ENCODE measurements at regions not wholly inside any gene's neighbourhood (a gene's known extent, or its start where the extent isn't known, plus 50 kb on each side); places are given as distances from the start of the nearest gene placed in this dataset.

GRCh38 chr4:167379076-167379835 lies 145.0 kb upstream of the SPOCK3 start:
- H3K9me3 ChIP-seq (replicated peaks) = no peaks in the 10 kb centered on the region
- intact Hi-C loops (cut with micrococcal nuclease) = no loop called here
- no peaks in the 10 kb centered on the region for H3K4me1 ChIP-seq
- H3K27me3 ChIP-seq (ENCODE audit: low read depth) = no peaks in the 10 kb centered on the region
- H3K4me3 ChIP-seq = no peak overlapping the region
- no peak for DNase-seq
- H3K36me3 ChIP-seq = no peaks in the 10 kb centered on the region
- no peak overlapping the region for H3K27ac ChIP-seq (replicated peaks)
- TF ChIP-seq CTCF (IDR thresholded peaks at IDR 0.05; ENCODE audit: borderline replicate concordance) = no peak

- Histone ChIP-seq H3K27ac (replicated peaks) (no peak overlapping the region), H3K27me3 (ENCODE audit: low read depth) (no peaks in the 10 kb centered on the region), H3K9me3 (replicated peaks) (no peaks in the 10 kb centered on the region), H3K36me3 (no peaks in the 10 kb centered on the region), H3K4me3 (no peak overlapping the region), H3K4me1 (no peaks in the 10 kb centered on the region)
- DNase-seq = no peak
- intact Hi-C loops (cut with micrococcal nuclease) = no loop called here
- no peak for TF ChIP-seq CTCF (IDR thresholded peaks at IDR 0.05; ENCODE audit: borderline replicate concordance)
Observed at GRCh38 chr4:167380964-167381363, 146.7 kb upstream of the SPOCK3 start.

- Histone ChIP-seq H3K27ac (replicated peaks) (no peak overlapping the region), H3K4me1 (no peaks in the 10 kb centered on the region), H3K4me3 (no peak overlapping the region), H3K27me3 (ENCODE audit: low read depth) (no peaks in the 10 kb centered on the region), H3K36me3 (no peaks in the 10 kb centered on the region), H3K9me3 (replicated peaks) (peaks cover 2% of the 10 kb centered on the region)
- intact Hi-C loops (cut with micrococcal nuclease) = no loop called here
- no peak for TF ChIP-seq CTCF (IDR thresholded peaks at IDR 0.05; ENCODE audit: borderline replicate concordance)
- DNase-seq = no peak
Observed at GRCh38 chr4:167383291-167383690, 149.0 kb upstream of the SPOCK3 start.

- intact Hi-C loops (cut with micrococcal nuclease) = no loop called here
- Histone ChIP-seq H3K27ac (replicated peaks) (no peak overlapping the region), H3K4me3 (no peak overlapping the region), H3K27me3 (ENCODE audit: low read depth) (no peaks in the 10 kb centered on the region), H3K4me1 (no peaks in the 10 kb centered on the region), H3K36me3 (no peaks in the 10 kb centered on the region), H3K9me3 (replicated peaks) (no peaks in the 10 kb centered on the region)
- no peak for TF ChIP-seq CTCF (IDR thresholded peaks at IDR 0.05; ENCODE audit: borderline replicate concordance)
- no peak for DNase-seq
Observed at GRCh38 chr4:167397586-167397985, 163.3 kb upstream of the SPOCK3 start.

GRCh38 chr4:167399201-167399600 lies 164.9 kb upstream of the SPOCK3 start:
- DNase-seq = no peak
- Histone ChIP-seq H3K4me3 (no peak overlapping the region), H3K4me1 (no peaks in the 10 kb centered on the region), H3K27ac (replicated peaks) (no peak overlapping the region), H3K36me3 (no peaks in the 10 kb centered on the region), H3K27me3 (ENCODE audit: low read depth) (no peaks in the 10 kb centered on the region), H3K9me3 (replicated peaks) (no peaks in the 10 kb centered on the region)
- no peak for TF ChIP-seq CTCF (IDR thresholded peaks at IDR 0.05; ENCODE audit: borderline replicate concordance)
- intact Hi-C loops (cut with micrococcal nuclease) = no loop called here
